Skeletal muscle tissue (tissue), 3 donors: ENCODE measurements at regions not wholly inside any gene's neighbourhood (a gene's known extent, or its start where the extent isn't known, plus 50 kb on each side); places are given as distances from the start of the nearest gene placed in this dataset.
"Not testable (repeated sequence)": the region's sequence is repeated elsewhere in the genome, so short reads cannot be mapped to it uniquely, and the experiment has no call there.

Experiments used
- H3K27ac ChIP-seq: one replicate; pipeline ENCODE4 v1.7.0; 2013; ENCODE audit warnings: mild to moderate bottlenecking, low read depth, low read length, inconsistent platforms
- H3K27me3 ChIP-seq, 3 donors: one replicate each; pipeline ENCODE4 v1.7.0; 2013; ENCODE audit warnings: low read length in 3 of 3; ENCODE audit not compliant: control insufficient read depth in 3 of 3, insufficient read depth in 3 of 3
- H3K36me3 ChIP-seq, 3 donors: one replicate each; pipeline ENCODE4 v1.7.0; 2013; ENCODE audit warnings: low read length in 3 of 3; ENCODE audit not compliant: control insufficient read depth in 3 of 3, insufficient read depth in 3 of 3
- H3K4me1 ChIP-seq, 3 donors: one replicate each; pipeline ENCODE4 v1.7.0; 2013; ENCODE audit warnings: low read length in 3 of 3, mild to moderate bottlenecking in 3 of 3; ENCODE audit not compliant: control insufficient read depth in 3 of 3, insufficient read depth in 3 of 3
- H3K4me3 ChIP-seq, 3 donors: one replicate each; pipeline ENCODE4 v1.7.0; 2013; ENCODE audit warnings: low read length in 3 of 3
- H3K9ac ChIP-seq, 3 donors: one replicate each; pipeline ENCODE4 v1.7.0; 2013; ENCODE audit warnings: low read length in 3 of 3, mild to moderate bottlenecking in 3 of 3, moderate library complexity in 2 of 3, low read depth in 1 of 3
- H3K9me3 ChIP-seq, 3 donors: one replicate each; pipeline ENCODE4 v1.7.0; 2013; ENCODE audit warnings: low read length in 3 of 3; ENCODE audit not compliant: control insufficient read depth in 3 of 3
- donor health status: Osteomylitis.

- H3K36me3 ChIP-seq, result no peaks in the 10 kb centered on the region
- no peak overlapping the region for H3K4me3 ChIP-seq
- no peaks in the 10 kb centered on the region for H3K4me1 ChIP-seq
- H3K9ac ChIP-seq, result no peak overlapping the region
- no peak overlapping the region for H3K27ac ChIP-seq
- no peaks in the 10 kb centered on the region for H3K27me3 ChIP-seq
- H3K9me3 ChIP-seq, result no peaks in the 10 kb centered on the region
Measured at GRCh38 chr12:86721713-86722397, 465.7 kb upstream of the MGAT4C start.

- H3K4me3 ChIP-seq, result no peak overlapping the region
- H3K9ac ChIP-seq, result no peak overlapping the region
- H3K4me1 ChIP-seq, result no peaks in the 10 kb centered on the region
- no peaks in the 10 kb centered on the region for H3K9me3 ChIP-seq
- no peaks in the 10 kb centered on the region for H3K36me3 ChIP-seq
- no peak overlapping the region for H3K27ac ChIP-seq
- H3K27me3 ChIP-seq, result no peaks in the 10 kb centered on the region
Measured at GRCh38 chr12:86719381-86719780, 463.2 kb upstream of the MGAT4C start.

- Histone ChIP-seq H3K9ac (no peak overlapping the region), H3K9me3 (no peaks in the 10 kb centered on the region), H3K27me3 (no peaks in the 10 kb centered on the region), H3K4me3 (no peak overlapping the region), H3K36me3 (no peaks in the 10 kb centered on the region), H3K27ac (no peak overlapping the region), H3K4me1 (no peaks in the 10 kb centered on the region)
Measured at GRCh38 chr12:86713121-86713520, 456.9 kb upstream of the MGAT4C start.

GRCh38 chr12:86712425-86712843 is 456.2 kb upstream of the MGAT4C start:
- no peak overlapping the region for H3K9ac ChIP-seq
- no peaks in the 10 kb centered on the region for H3K4me1 ChIP-seq
- no peak overlapping the region for H3K27ac ChIP-seq
- H3K4me3 ChIP-seq, result no peak overlapping the region
- no peaks in the 10 kb centered on the region for H3K27me3 ChIP-seq
- no peaks in the 10 kb centered on the region for H3K9me3 ChIP-seq
- no peaks in the 10 kb centered on the region for H3K36me3 ChIP-seq

- Histone ChIP-seq H3K27ac (no peak overlapping the region), H3K9me3 (no peaks in the 10 kb centered on the region), H3K4me1 (no peaks in the 10 kb centered on the region), H3K36me3 (no peaks in the 10 kb centered on the region), H3K9ac (no peak overlapping the region), H3K27me3 (no peaks in the 10 kb centered on the region), H3K4me3 (no peak overlapping the region)
Measured at GRCh38 chr12:86711731-86712130, 455.5 kb upstream of the MGAT4C start.

GRCh38 chr12:86710109-86710508 is 453.9 kb upstream of the MGAT4C start:
- Histone ChIP-seq H3K9ac (no peak overlapping the region), H3K9me3 (no peaks in the 10 kb centered on the region)

GRCh38 chr12:86709017-86709416 is 452.8 kb upstream of the MGAT4C start:
- not testable (repeated sequence) for H3K9me3 ChIP-seq

More at GRCh38 chr12:86710109-86710508, 453.9 kb upstream of the MGAT4C start:
- no peak overlapping the region for H3K4me3 ChIP-seq
- no peaks in the 10 kb centered on the region for H3K4me1 ChIP-seq
- no peak overlapping the region for H3K27ac ChIP-seq
- H3K27me3 ChIP-seq, result no peaks in the 10 kb centered on the region
- no peaks in the 10 kb centered on the region for H3K36me3 ChIP-seq

GRCh38 chr12:86698641-86698980 is 442.4 kb upstream of the MGAT4C start:
- no peak overlapping the region for H3K4me3 ChIP-seq

More at GRCh38 chr12:86709017-86709416, 452.8 kb upstream of the MGAT4C start:
- not testable (repeated sequence) for H3K4me3 ChIP-seq, H3K4me1 ChIP-seq, H3K27ac ChIP-seq, H3K36me3 ChIP-seq, H3K27me3 ChIP-seq, H3K9ac ChIP-seq

GRCh38 chr12:86697916-86698640 is 441.9 kb upstream of the MGAT4C start:
- no peaks in the 10 kb centered on the region for H3K36me3 ChIP-seq
- H3K27me3 ChIP-seq, result no peaks in the 10 kb centered on the region
- no peaks in the 10 kb centered on the region for H3K4me1 ChIP-seq
- no peak overlapping the region for H3K9ac ChIP-seq
- no peak overlapping the region for H3K4me3 ChIP-seq
- no peaks in the 10 kb centered on the region for H3K9me3 ChIP-seq
- no peak overlapping the region for H3K27ac ChIP-seq

More at GRCh38 chr12:86698641-86698980, 442.4 kb upstream of the MGAT4C start:
- Histone ChIP-seq H3K9ac (no peak overlapping the region), H3K27me3 (no peaks in the 10 kb centered on the region), H3K36me3 (no peaks in the 10 kb centered on the region), H3K4me1 (no peaks in the 10 kb centered on the region), H3K9me3 (no peaks in the 10 kb centered on the region), H3K27ac (no peak overlapping the region)

- H3K36me3 ChIP-seq, result no peaks in the 10 kb centered on the region
- H3K9ac ChIP-seq, result no peak overlapping the region
- H3K9me3 ChIP-seq, result no peaks in the 10 kb centered on the region
- no peaks in the 10 kb centered on the region for H3K27me3 ChIP-seq
- no peaks in the 10 kb centered on the region for H3K4me1 ChIP-seq
- no peak overlapping the region for H3K4me3 ChIP-seq
- no peak overlapping the region for H3K27ac ChIP-seq
Measured at GRCh38 chr12:86683568-86684304, 427.5 kb upstream of the MGAT4C start.
